ENCODE measurements at regions not wholly inside any gene's neighbourhood (a gene's known extent, or its start where the extent isn't known, plus 50 kb on each side); places are given as distances from the start of the nearest gene placed in this dataset.
"Not testable (repeated sequence)": the region's sequence is repeated elsewhere in the genome, so short reads cannot be mapped to it uniquely, and the experiment has no call there.

DNA sequence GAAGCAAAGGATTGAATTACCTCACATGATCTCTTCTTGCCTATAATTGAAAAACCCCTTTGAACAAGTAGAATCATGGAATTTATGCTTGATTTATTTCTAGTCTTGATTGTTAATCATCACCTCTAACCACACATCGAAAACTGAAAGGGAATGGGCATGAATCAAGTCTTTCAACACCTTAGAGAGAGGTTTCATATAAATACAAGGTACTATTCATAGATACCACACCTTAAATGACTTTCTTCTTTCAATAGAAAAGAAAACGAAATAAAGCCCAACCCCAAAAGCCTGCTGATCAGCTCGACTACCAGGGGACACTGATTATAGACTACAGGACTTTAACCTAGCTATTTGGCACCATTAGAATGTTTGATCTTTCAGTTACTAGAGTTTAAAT lies 128.6 kb upstream of the PTPRZ1 start:
- no peak for DNase-seq

DNA sequence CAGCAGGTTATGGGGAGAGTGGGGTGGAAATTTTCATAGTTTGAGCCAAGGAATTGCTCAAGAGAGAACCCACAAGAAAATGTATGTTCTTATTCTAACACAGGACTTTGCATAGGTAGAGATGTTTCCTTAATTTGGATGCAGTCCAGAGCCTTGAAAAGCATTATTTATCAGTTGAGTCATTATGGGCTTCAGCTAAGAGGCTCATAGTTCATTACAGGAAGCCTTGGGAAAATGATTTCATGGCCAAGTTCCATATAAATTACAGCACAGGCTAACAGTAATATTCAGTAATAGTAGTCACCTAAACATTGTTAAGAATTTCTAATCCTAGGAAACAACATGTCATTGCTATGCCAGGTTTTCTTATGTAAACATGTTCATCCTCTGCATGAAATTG lies 131.1 kb upstream of the PTPRZ1 start:
- DNase-seq = no peak

DNA sequence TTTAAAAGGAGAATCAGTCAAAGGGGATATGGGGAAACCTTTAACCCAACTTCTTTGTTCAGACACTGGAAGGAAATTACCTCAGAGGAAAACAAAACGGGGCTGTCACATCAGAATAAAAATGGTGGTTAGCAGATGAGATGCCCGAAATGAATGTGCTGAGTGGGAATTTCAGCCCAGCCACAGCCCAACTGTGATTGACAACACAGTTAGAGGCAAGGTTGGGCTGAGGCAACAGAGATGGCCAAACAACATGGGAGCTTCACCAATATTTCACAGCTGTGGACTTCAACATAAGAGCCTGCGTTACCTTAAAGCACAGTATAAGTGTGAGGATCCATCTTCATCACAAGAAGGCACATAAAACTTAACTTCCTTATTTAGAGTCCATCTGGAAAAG lies 133.5 kb upstream of the PTPRZ1 start:
- DNase-seq = no peak

DNA sequence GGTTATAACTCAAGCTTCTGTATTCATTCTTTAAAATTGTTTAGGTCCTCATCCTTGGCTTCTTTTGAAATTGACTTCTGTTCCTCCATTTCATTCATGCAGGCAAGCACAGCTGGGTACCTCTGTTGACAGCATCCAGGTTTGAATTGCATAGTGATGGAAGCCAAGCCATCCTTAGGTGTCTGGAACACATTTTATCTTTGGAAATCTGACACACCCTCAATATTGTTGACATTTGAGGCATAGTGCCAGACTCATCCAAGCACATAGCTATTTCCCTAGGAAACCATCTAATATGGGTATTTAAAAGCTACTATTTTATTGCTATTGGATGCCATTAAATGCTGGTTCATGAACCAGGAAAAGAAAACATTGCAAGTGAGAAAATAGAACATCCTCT lies 142.1 kb upstream of the PTPRZ1 start:
- no peak for DNase-seq

DNA sequence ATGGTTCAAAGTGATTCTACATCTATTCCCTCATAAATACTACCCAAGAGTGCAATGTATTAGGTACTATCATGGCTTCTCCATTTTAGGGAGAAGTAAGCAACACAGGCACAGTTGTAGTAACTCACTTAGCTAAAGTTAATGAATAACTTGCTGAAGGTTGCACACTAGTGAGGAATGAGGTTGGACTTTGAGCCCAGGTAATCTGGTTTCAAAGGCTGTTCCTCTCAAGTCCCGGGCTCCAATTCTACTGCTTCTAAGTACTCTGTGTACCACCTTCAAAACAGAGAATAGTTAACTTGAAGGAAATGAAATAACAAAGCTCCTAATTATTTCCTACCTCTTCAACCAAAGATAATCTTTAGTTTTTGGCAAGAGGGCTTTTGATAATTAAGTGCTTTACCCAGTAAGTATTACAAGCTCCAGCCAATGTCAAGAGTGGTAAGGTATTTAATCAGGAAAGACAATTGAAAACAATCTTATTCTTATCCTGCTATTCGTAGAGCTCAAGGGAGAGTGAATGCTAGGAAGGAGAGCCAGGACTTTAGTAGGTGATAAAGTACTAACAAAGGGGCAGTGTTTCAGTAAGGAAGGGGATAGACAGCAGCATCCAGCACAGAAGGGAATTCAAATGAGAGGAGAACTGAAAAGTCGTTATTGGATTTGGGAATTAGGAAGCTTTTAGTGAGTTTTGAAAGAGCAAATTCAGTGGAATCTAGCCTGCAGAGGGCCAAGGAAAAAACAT lies 158.2 kb upstream of the PTPRZ1 start:
- DNase-seq = no peak

DNA sequence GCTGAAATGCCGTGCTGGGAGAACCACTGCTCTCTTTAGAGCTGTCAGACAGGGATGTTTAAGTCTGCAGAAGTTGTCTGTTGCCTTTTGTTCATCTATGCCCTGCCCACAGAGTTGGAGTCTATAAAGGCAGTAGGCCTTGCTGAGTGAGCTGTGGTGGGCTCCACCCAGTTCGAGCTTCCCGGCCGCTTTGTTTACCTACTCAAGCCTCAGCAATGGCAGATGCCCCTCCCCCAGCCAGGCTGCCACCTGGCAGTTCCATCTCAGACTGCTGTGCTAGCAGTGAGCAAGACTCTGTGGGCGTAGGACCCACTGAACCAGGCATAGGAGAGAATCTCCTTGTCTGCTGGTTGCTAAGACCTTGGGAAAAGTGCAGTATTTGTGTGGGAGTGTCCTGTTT lies 160.0 kb upstream of the PTPRZ1 start:
- not testable (repeated sequence) for DNase-seq

DNA sequence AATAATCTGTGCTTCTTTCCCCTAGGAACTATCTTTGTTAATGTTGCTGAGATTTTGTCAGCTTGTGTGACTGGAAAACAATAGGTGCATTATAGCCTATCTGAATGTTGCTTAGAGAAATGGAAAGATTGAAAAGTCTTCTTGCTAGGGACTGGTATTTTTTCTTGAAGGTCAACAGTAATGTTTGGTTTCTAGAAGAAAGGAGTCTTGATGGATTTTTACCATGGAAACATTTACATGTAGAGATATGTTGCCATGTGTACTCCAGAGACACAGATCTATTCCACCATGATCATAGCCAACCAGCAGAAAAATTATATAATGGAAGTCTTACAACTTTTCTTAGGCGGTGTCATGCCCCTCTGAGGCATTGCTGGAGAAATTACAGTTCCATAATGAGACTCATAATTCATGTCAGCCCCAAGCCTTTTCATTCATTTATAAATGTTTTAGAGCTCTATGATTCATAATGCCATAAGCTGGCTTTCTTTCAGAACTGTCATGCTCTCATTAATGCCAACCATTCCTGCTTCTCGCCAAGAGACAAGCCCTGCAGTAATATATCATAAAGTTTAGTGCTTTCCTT lies 175.1 kb upstream of the PTPRZ1 start:
- no peak for DNase-seq

DNA sequence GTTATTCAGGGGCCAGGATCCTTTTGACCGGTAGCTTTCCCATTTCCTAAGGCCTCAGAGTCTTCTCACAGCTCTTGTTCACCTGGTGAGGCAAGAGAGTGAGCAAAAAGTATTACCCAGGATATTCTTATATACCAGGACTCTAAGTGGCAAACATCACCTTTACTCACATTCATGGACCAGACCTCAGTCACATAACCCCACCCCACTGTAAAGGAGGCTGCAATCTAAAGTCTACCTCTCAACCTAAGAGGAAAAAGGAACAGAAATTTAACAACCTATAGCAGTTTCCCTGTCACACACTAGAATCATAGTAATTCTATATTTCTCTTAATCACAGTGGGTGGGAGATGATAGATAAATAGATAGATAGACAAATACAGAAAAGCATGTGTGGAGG lies 176.0 kb upstream of the PTPRZ1 start:
- no peak for DNase-seq

DNA sequence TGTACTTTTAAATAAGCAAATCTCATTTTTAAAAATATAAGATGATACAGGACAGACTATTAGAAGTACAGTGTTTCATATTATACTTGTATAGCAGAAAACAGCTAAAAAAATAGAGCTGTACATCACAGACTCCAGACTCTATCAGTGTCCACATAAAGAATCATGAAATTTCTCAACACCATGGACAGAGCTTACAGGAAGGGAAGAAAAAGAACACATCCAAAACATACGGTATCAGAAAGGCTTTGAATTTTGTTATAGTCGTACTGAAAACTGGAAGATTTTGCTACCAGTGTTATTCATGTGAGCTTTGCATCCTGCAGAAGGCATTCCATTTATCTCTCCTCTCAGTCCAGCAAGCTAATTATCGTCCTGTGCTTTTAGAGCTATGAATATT lies 183.2 kb upstream of the PTPRZ1 start:
- no peak for DNase-seq

DNA sequence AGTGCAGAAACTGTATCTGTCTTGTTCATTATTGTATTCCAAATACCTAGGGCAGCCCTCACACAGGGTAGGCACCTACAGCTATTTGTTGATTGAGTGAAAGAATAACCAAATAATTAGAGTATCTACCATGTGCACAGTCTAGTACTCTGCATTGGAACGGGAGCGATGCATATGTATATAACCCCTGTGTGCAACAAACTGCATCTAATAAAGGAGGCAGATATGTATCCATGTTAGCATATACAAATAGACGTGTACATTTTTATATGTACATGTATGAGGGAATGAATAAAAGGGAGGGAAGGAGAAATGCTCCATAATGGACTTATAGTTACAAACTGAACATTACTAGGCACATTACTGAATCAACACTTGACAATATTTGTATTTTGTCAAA lies 191.3 kb upstream of the PTPRZ1 start:
- DNase-seq = no peak

DNA sequence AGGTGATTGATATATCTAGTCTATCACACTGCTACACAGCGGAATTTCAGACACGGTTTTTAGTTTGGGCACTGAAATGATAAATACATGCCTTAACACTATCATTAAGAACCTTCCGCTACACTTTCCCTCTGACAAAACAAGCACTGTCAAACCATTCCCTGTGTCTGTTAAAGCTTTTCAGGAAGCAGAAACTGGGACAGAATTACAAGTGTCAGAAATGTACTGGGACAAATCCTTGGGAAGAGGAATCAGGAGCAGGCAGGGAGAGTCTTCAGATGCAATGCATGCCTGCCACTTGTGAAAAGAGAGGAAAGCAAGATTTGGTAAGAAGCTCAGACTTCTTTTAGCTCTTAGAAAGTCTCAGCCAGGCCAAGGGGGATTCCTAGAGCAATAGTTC lies 196.8 kb upstream of the PTPRZ1 start:
- no peak for DNase-seq

DNA sequence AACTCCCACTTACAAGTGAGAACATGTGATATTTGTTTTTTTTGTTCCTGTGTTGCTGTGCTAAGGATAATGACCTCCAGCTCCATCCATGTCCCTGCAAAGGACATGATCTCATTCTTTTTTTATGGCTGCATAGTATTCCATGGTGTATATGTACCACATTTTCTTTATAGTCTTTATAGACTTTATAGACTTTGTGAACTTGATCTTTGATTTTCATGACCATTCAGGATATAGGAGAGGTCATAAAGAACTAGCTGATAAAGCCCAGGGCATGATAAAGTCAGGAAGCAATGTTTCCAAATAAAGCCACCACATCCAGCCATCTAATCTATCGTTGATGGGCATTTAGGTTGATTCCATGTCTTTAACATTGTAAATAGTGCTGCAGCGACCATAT lies 198.5 kb upstream of the PTPRZ1 start:
- not testable (repeated sequence) for DNase-seq

DNA sequence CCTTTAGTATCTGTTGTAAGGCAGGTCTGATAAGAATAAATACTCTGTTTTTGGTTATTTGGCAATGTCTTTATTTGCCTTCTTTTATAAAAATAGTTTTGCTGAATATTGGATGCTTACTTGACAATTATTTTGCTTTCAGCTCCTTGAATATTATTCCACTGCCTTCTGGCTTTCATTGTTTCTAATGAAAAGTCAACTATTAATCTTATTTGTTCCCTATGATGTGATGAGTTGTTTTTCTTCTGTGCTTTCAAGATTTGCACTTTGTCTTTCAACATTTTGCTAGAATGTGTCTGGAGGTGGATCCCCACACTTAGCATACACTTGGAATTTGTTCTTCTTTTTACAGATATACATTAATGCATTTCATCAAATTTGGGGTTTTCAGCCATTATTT lies 203.8 kb upstream of the PTPRZ1 start:
- no peak for DNase-seq

DNA sequence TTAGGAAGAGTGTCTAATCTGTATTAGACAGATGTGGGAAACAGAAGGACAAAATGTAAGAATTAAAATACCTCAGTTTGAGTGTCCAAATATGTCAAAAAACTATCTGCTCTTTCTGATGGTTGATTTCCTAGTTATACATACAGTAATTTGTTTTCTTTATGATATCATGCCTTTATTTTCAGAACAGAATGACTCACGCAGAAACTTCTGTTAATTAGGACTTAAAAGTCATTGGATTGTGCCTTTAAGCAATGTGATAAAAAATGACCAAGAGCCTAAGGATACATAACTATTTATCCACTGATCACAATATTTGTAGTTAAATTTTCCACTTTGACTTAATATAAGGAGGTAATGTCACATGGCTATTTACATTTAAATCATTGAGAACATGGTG lies 206.7 kb upstream of the PTPRZ1 start:
- no peak for DNase-seq

DNA sequence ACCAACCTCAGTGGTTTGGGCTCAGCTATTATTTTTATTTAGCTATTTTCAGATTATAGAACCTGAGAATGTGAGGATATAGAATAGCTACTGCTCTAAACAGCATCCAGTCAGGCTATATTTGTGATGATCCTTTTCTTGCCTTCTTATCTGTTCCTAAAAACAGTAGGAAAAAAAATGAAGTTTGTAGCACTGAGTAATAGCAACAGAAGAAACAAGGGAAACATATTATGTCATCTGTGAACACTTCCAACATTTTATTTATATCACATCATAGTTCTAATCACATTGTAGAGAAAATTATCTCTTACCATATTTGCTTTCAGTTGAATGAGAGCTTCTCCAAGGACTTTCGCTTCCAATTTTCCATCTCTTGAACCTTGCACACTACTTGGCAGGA lies 229.6 kb upstream of the PTPRZ1 start:
- DNase-seq = no peak

DNA sequence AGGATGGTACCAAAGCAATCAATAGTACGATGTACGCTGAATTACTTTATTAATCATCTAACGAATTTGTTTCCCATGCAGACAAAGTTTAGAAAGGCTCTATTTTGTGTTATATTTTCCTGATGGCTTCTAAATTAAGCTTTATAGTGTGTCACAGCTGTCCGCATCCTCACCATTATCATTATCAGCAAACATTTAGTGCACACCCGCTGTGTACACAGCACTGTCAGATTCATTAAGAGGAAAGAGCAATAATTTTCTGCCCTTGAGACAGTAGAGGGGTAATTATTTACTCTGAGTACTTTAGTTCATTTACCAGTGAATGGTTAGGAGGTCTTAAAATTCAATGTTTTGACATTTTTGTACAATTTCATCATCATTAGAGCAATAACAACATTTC lies 233.3 kb upstream of the PTPRZ1 start:
- DNase-seq = no peak

DNA sequence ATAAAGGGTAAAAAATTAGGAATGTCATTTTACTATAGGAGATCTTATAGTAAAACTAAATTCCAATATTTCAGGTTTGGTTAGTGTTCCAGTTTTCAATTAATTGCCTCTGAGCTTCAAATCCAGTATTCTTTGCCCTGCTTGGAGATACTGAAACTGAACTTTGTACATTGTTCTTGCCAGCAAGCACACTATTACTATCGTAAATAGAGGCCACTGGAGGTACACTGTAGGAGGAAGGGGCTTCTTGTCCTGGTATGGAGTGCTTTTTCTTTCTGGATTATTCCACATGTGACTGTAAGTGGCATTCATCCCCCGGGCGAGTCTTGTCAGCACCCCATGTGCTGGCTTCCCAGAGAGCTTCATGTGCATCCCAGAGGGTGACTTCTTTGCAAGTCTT lies 234.7 kb upstream of the PTPRZ1 start:
- no peak for DNase-seq

DNA sequence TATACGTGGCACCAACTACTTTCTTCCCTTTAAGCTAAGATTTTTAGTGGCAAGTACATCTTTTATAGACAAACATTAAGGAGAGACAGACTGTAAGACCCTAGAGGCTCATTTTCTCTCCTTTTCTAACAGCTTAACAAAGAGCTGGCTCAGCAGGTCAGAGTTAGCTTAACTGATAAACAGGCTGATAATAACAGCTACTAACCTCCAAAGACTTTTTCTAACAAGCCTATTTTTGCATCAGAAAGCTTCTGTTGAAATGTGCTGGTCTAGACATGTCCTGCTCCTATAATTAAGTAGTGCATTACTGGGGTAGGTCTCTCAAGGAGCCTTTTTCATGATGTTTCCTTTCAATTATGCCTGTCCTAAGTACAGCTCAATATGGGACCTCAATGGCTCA lies 238.2 kb upstream of the FAM3C start:
- no peak for DNase-seq

DNA sequence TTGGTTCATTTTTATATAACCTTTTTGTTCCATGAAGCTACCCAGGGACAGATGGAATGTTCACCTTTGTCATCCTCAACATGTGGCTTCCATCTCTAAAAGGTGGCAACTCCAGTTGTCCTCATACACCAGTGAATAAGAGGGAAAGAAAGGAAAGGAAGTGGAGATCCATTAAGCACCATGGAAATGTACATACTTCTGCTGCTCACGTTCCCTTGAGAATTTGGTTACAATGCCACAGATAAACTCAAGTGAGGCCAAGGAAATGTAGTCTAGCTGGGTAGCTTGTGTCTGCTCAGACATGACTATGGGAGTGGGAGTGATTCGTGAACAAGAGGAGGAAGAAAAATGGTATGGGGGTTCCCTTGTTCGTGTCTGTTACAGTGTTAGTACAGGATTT lies 237.1 kb upstream of the FAM3C start:
- DNase-seq = no peak

DNA sequence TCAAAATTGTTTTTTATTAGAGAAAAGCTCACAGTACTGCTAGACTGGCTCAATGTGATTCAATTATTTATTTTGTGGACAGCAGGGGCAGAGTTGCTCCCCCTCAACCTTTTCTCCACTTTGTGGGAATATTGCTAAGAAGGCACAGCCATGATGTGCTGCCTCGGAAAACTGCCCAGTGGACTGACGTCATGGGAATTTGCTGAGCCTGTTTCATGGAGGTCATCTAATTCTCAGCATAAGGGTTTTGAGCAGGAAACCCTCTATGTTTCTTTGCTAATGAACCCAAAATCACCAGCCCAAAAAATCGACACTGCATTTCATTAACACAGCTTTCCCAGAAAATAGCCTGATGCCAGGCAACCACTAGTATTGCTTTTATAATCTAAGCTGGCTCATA lies 228.8 kb upstream of the FAM3C start:
- no peak for DNase-seq

DNA sequence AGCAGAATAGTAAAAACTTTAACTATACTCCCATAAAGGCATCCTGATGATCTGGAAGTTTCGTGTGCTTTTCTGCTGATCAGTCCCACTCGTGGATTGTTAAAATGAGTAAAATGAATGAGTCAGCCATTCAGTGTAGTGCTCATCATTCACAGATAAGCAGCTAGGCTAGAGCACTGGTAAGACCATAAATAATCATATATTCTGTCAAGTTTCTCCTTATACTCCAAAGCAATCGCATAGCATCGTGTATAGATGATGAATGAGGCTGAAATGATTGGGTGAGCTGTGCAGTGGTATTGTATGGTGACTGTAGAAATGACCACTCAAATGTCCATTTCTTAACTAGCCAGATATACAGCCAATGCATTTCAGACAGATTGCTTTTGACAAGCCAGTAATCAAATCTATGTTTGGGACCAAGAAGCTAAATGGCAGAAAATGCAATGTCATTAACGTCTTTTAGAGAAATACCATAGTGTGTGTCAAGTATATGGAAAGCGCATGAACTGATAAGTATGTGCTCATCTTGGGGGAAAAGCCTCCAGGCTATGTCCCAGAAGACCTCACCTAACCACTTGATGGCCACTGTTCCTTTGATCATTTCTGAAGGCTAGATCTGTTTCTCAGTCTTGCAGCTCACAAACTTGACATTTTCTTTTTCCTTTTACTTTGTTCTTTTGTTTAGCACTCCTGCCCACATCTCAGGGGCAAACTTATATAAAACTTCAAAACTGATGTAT lies 227.2 kb upstream of the FAM3C start:
- DNase-seq = no peak

DNA sequence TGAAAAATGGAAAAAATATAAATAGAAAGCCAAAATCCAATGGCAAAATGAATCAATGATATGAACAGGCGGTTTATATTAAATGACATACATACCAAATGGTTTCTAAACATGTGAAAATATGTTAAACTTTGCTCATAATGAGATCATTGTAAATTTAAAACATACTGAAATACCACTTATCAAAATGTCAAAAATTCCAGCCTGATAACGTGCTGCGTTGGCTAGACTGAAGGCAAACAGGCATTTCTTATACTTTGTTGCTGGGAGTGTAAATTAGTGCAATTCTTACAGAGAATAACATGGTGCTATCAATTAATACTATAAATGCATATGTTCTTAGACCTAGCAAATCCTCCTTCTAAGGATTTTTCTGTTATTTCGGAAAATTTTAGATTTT lies 225.8 kb upstream of the FAM3C start:
- DNase-seq = no peak

DNA sequence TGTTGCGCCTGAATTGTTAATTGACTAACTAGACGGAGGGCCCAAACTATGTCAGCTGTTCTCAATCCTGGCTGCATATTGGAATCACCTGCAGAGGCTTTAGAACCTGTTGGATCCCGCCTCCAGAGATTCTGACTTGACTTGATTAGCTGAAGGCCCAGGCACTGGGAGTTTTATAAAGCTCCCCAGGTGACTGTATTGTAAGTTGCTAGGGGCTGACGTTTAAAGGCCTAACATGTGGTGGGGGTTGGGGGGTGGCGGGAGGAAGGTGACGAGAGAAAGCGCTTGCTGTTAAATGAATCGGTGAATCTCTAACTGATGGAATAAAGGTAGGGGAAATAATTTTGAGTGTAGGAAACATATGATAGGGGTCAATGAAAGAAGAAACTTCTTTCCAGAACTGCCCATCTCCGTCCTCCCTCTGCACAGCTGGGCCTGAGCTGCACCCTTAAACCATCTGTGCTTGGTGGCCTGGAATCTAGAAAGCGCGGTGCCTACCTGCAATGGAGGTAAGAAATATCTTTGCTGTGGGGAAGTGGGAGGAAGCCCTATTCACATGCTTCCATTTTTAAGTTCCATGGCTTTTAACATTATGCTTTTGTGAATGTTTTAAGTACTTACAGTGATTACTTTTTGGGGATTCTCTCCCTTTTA lies 225.0 kb upstream of the FAM3C start:
- DNase-seq = no peak

DNA sequence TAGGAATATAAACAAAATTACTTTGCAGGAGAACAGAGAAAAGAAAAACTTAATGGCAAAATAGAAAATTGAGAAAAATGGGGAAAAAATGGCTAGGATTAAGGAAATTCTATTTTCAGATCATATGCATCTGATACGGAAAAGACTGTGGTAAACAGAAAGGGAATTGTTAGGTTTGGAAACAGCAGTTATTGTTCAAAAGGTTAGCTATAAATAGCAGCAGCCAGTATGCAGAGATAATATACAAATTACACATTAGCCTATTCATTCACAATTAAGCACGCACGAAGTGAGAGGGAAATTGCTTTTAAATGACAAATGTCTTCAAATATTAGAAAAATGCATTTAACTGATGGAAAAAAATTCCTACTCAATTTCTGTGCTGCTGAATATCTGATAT lies 224.1 kb upstream of the FAM3C start:
- no peak for DNase-seq

Measured in NCI-H2171 (cell line).